Endothelial cell of umbilical vein (primary cell): ENCODE measurements at regions not wholly inside any gene's neighbourhood (a gene's known extent, or its start where the extent isn't known, plus 50 kb on each side); places are given as distances from the start of the nearest gene placed in this dataset.

Experiments used
- EZH2 ChIP-seq: IDR thresholded peaks from 2 replicates; pipeline ENCODE4 v1.6.1; 2012; ENCODE audit warnings: borderline replicate concordance, low read depth, mild to moderate bottlenecking, moderate library complexity, low read length, inconsistent platforms; ENCODE audit not compliant: severe bottlenecking
- FOS ChIP-seq: IDR thresholded peaks from 2 replicates; pipeline ENCODE4 v1.6.1; 2011; ENCODE audit warnings: mild to moderate bottlenecking, low read length, moderate library complexity, borderline replicate concordance; ENCODE audit not compliant: insufficient read depth
- JUN ChIP-seq: IDR thresholded peaks from 2 replicates; pipeline ENCODE4 v1.6.1; 2011; ENCODE audit warnings: borderline replicate concordance, low read depth; ENCODE audit not compliant: insufficient read length, insufficient read depth
- MYC ChIP-seq: IDR thresholded peaks from one replicate; pipeline ENCODE4 v1.6.1; 2011; ENCODE audit warnings: mild to moderate bottlenecking, low read depth, low read length
- POLR2A ChIP-seq: IDR thresholded peaks from 2 replicates; pipeline ENCODE4 v1.6.1; 2012; ENCODE audit warnings: low read depth, mild to moderate bottlenecking, control low read depth, low read length
- POLR2AphosphoS5 ChIP-seq: IDR thresholded peaks from 2 replicates; pipeline ENCODE4 v1.6.1; 2012; ENCODE audit warnings: low read depth, mild to moderate bottlenecking, control low read depth, low read length, moderate library complexity; ENCODE audit not compliant: insufficient read depth
- TF ChIP-seq, protein P1 (sequence below), 2 donors: IDR thresholded peaks; 1 replicate in 1 of 2; 2 replicates in 1 of 2; pipeline ENCODE4 v1.5.1; 2011; ENCODE audit warnings: low read length in 2 of 2, mild to moderate bottlenecking in 2 of 2, moderate library complexity in 2 of 2, control low read depth in 1 of 2, inconsistent platforms in 1 of 2, low read depth in 1 of 2; ENCODE audit not compliant: insufficient read depth in 1 of 2; ENCODE audit errors: extremely low read depth in 1 of 2
- TF ChIP-seq, protein P2 (sequence below): IDR thresholded peaks from 2 replicates; pipeline ENCODE4 v1.6.1; 2011; ENCODE audit not compliant: insufficient read depth, insufficient read length

DNA sequence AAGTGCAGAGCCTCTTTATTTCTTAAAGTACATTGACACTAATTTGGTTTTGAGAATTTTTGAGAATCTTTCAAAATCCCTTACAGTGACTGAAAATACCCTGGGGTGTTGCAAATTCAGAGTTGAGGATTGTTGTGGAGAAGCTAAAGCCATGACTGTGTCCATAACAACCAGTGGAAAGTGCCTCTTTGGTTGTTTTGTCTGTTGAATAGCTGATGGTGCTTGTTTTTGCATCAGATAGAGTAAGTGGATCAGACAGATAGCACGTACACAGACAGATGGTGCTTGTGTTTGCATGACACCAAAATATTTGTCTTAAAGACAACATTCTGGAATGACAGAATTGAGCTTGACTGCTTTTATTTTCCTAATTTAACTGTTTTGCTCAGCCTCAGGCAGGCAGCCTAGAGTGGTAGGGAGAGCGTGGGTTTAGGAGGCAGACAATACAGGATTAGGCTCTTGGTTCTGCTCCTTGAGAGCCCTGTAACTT lies 265.0 kb downstream of the IL20RB start:
- TF ChIP-seq, protein P1, sequence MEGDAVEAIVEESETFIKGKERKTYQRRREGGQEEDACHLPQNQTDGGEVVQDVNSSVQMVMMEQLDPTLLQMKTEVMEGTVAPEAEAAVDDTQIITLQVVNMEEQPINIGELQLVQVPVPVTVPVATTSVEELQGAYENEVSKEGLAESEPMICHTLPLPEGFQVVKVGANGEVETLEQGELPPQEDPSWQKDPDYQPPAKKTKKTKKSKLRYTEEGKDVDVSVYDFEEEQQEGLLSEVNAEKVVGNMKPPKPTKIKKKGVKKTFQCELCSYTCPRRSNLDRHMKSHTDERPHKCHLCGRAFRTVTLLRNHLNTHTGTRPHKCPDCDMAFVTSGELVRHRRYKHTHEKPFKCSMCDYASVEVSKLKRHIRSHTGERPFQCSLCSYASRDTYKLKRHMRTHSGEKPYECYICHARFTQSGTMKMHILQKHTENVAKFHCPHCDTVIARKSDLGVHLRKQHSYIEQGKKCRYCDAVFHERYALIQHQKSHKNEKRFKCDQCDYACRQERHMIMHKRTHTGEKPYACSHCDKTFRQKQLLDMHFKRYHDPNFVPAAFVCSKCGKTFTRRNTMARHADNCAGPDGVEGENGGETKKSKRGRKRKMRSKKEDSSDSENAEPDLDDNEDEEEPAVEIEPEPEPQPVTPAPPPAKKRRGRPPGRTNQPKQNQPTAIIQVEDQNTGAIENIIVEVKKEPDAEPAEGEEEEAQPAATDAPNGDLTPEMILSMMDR (IDR thresholded peaks at IDR 0.05; ENCODE audit: extremely low read depth in 1 of 2, insufficient read depth in 1 of 2, low read depth in 1 of 2, low read length in 2 of 2): no peak
- no peak for TF ChIP-seq POLR2AphosphoS5
- no peak for TF ChIP-seq POLR2A
- no peak for TF ChIP-seq EZH2
- TF ChIP-seq FOS: no peak
- TF ChIP-seq MYC: no peak
- no peak for TF ChIP-seq JUN
- TF ChIP-seq, protein P2, sequence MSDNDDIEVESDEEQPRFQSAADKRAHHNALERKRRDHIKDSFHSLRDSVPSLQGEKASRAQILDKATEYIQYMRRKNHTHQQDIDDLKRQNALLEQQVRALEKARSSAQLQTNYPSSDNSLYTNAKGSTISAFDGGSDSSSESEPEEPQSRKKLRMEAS: no peak
